ENCODE measurements at regions not wholly inside any gene's neighbourhood (a gene's known extent, or its start where the extent isn't known, plus 50 kb on each side); places are given as distances from the start of the nearest gene placed in this dataset.

DNA sequence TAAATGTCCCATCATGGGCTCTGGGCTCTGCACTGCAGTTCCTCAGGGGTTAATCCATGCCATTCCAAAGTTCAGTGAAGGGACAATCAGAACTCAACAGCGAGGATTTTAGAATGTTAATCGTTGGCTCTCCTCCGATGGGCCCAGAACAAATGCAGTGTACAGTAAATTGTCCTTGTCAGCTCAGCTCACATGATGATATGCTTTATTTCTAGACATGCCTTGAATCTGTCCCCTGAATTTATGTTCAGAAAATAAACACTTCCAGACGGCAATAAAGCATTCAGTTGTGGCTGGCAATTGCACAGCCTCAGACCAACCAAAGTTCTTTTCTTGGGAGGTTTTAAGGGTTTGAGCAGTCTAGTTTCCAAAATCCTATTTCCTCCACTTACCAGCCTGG is 981.2 kb downstream of the BCL11A start:
- no peak overlapping the region for H3K4me3 ChIP-seq (ENCODE audit: control extremely low read depth in 1 of 5, extremely low read depth in 1 of 5, insufficient read depth in 1 of 5, low read depth in 2 of 5, low read length in 4 of 5)
- ATAC-seq (ENCODE audit: low read depth), result no peak
- H2AFZ ChIP-seq (ENCODE audit: insufficient read depth, low read depth, low read length, poor library complexity, severe bottlenecking), result no peak overlapping the region
- POLR2A ChIA-PET, result no interaction called here
- Mint-ChIP-seq H3K4me1 (peaks cover 9% of the 10 kb centered on the region), H3K9me3 (ENCODE audit: insufficient read depth) (no peaks in the 10 kb centered on the region), H3K4me3 (no peak overlapping the region), H3K27me3 (peaks cover 10% of the 10 kb centered on the region), H3K27ac (no peak overlapping the region)
- no peaks in the 10 kb centered on the region for H3K79me2 ChIP-seq (ENCODE audit: control insufficient read depth, insufficient read depth, low read length)
- peaks cover 0 to under 1% (median 0%) of the 10 kb centered on the region in 3 donors for H3K9me3 ChIP-seq (ENCODE audit: control extremely low read depth in 1 of 3, control insufficient read depth in 2 of 3, insufficient read depth in 1 of 3, low read length in 2 of 3)
- no peaks in the 10 kb centered on the region for H4K20me1 ChIP-seq (ENCODE audit: control insufficient read depth, insufficient read depth, low read length, poor library complexity, severe bottlenecking)
- H3K36me3 ChIP-seq (replicated peaks in 1 of 2; ENCODE audit: control extremely low read depth in 1 of 2, control insufficient read depth in 1 of 2, extremely low read depth in 1 of 2, insufficient read depth in 2 of 2, low read length in 1 of 2), result no peaks in the 10 kb centered on the region
- WGBS (ENCODE audit: insufficient coverage), result 95% methylated on average over 2 of the region's 4 CpGs
- H3K4me2 ChIP-seq (replicated peaks; ENCODE audit: low read depth, low read length, poor library complexity, severe bottlenecking), result no peak overlapping the region
- H3K27me3 ChIP-seq (replicated peaks in 1 of 4; ENCODE audit: control extremely low read depth in 1 of 4, control insufficient read depth in 3 of 4, insufficient read depth in 4 of 4, low read length in 3 of 4), result no peaks in the 10 kb centered on the region
- H3K9ac ChIP-seq (ENCODE audit: low read length), result no peak overlapping the region
- CTCF ChIA-PET, result no interaction called here
- intact Hi-C loops (cut with micrococcal nuclease), result no loop called here
- no peak for DNase-seq
- TF ChIP-seq EZH2 (IDR thresholded peaks at IDR 0.05; ENCODE audit: borderline replicate concordance, insufficient read depth, low read depth, low read length, poor library complexity, severe bottlenecking), result no peak
- TF ChIP-seq, protein P1, sequence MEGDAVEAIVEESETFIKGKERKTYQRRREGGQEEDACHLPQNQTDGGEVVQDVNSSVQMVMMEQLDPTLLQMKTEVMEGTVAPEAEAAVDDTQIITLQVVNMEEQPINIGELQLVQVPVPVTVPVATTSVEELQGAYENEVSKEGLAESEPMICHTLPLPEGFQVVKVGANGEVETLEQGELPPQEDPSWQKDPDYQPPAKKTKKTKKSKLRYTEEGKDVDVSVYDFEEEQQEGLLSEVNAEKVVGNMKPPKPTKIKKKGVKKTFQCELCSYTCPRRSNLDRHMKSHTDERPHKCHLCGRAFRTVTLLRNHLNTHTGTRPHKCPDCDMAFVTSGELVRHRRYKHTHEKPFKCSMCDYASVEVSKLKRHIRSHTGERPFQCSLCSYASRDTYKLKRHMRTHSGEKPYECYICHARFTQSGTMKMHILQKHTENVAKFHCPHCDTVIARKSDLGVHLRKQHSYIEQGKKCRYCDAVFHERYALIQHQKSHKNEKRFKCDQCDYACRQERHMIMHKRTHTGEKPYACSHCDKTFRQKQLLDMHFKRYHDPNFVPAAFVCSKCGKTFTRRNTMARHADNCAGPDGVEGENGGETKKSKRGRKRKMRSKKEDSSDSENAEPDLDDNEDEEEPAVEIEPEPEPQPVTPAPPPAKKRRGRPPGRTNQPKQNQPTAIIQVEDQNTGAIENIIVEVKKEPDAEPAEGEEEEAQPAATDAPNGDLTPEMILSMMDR (IDR thresholded peaks at IDR 0.05), result no peak
- peaks cover 0 to 7% of the 10 kb centered on the region in 2 donors for H3K4me1 ChIP-seq (ENCODE audit: control insufficient read depth in 2 of 2, insufficient read depth in 2 of 2, low read length in 2 of 2)
- H3K27ac ChIP-seq (ENCODE audit: low read length in 2 of 2), result no peak overlapping the region

DNA sequence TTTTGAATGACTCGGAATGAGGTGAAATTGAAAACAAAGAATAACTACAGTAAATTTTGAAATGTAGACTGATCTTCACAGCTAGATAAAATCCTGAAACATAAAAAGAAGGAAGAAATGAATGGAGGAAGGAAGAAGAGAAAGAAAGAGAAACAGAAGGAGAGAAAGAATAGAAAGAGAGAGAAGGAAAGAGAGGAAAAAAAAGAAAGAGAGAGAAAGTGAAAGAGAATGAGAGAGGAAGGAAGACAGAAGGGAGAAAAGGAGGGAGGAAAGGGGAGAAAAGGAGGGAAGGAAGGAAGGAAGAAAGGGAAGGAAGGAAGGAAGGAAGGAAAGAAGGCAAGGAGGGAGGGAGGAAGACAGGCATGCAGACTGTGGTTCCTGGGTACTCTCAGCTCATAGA is 982.6 kb downstream of the BCL11A start:
- H2AFZ ChIP-seq (ENCODE audit: insufficient read depth, low read depth, low read length, poor library complexity, severe bottlenecking), result no peak overlapping the region
- H4K20me1 ChIP-seq (ENCODE audit: control insufficient read depth, insufficient read depth, low read length, poor library complexity, severe bottlenecking), result no peaks in the 10 kb centered on the region
- H3K9ac ChIP-seq (ENCODE audit: low read length), result no peak overlapping the region
- H3K4me1 Mint-ChIP-seq, result peaks cover 9% of the 10 kb centered on the region
- no peaks in the 10 kb centered on the region for H3K27me3 ChIP-seq (replicated peaks in 1 of 4; ENCODE audit: control extremely low read depth in 1 of 4, control insufficient read depth in 3 of 4, insufficient read depth in 4 of 4, low read length in 3 of 4)
- TF ChIP-seq, protein P1 (IDR thresholded peaks at IDR 0.05), result peak; percentile 17
- TF ChIP-seq EZH2 (IDR thresholded peaks at IDR 0.05; ENCODE audit: borderline replicate concordance, insufficient read depth, low read depth, low read length, poor library complexity, severe bottlenecking), result no peak
- H3K9me3 ChIP-seq (ENCODE audit: control extremely low read depth in 1 of 3, control insufficient read depth in 2 of 3, insufficient read depth in 1 of 3, low read length in 2 of 3), result peaks cover 0 to 3% (median 0%) of the 10 kb centered on the region in 3 donors
- WGBS (ENCODE audit: insufficient coverage), result no CpG with 5 or more reads among the region's 1 CpG
- no peak overlapping the region for H3K27ac ChIP-seq (ENCODE audit: low read length in 2 of 2)
- H3K4me3 Mint-ChIP-seq, result no peak overlapping the region
- H3K9me3 Mint-ChIP-seq (ENCODE audit: insufficient read depth), result no peaks in the 10 kb centered on the region
- H3K4me3 ChIP-seq (ENCODE audit: control extremely low read depth in 1 of 5, extremely low read depth in 1 of 5, insufficient read depth in 1 of 5, low read depth in 2 of 5, low read length in 4 of 5), result no peak overlapping the region
- peaks cover 10% of the 10 kb centered on the region for H3K27me3 Mint-ChIP-seq
- no peak for ATAC-seq (ENCODE audit: low read depth)
- POLR2A ChIA-PET, result no interaction called here
- no peaks in the 10 kb centered on the region for H3K36me3 ChIP-seq (replicated peaks in 1 of 2; ENCODE audit: control extremely low read depth in 1 of 2, control insufficient read depth in 1 of 2, extremely low read depth in 1 of 2, insufficient read depth in 2 of 2, low read length in 1 of 2)
- intact Hi-C loops (cut with micrococcal nuclease), result no loop called here
- DNase-seq, result no peak
- no peaks in the 10 kb centered on the region for H3K79me2 ChIP-seq (ENCODE audit: control insufficient read depth, insufficient read depth, low read length)
- CTCF ChIA-PET, result no interaction called here
- no peak overlapping the region for H3K27ac Mint-ChIP-seq
- H3K4me2 ChIP-seq (replicated peaks; ENCODE audit: low read depth, low read length, poor library complexity, severe bottlenecking), result no peak overlapping the region
- peaks cover 0 to 7% of the 10 kb centered on the region in 2 donors for H3K4me1 ChIP-seq (ENCODE audit: control insufficient read depth in 2 of 2, insufficient read depth in 2 of 2, low read length in 2 of 2)
